Pancreas (tissue), 10 donors: ENCODE measurements at regions not wholly inside any gene's neighbourhood (a gene's known extent, or its start where the extent isn't known, plus 50 kb on each side); places are given as distances from the start of the nearest gene placed in this dataset.

Experiments
- ATAC-seq, 4 donors: fragments of 200-7000 bp; cut with Tn5 transposase; one replicate each; pipeline versions ENCODE4 v1.8.0 to v1.9.1; 2020; ENCODE audit warnings: mild to moderate bottlenecking in 4 of 4, moderate library complexity in 4 of 4
- DNase-seq, 6 donors: peaks; one replicate each; pipeline ENCODE4 v3.0.0-alpha.2; 2020
- FAIRE-seq: peaks from 2 replicates; lab custom pipeline; 2012; peaks lifted over from hg19 to GRCh38; lab: Jason Lieb, UNC
- H3K27ac ChIP-seq, 4 donors: fragments of 200-600 bp; sonication (generic); 1 replicate in 3 of 4; 2 replicates in 1 of 4; pipeline versions ENCODE4 v1.5.0 to v1.8.0; 2020
- H3K27me3 ChIP-seq, 4 donors: fragments of 200-600 bp; one replicate each; pipeline ENCODE4 v1.8.0; 2021
- H3K36me3 ChIP-seq, 3 donors: fragments of 200-600 bp; sonication (generic) in 1 of 3; one replicate each; pipeline versions ENCODE4 v1.5.0 to v1.8.0; 2020 to 2021
- H3K4me1 ChIP-seq, 3 donors: fragments of 200-600 bp; one replicate each; pipeline ENCODE4 v1.8.0; 2021
- H3K4me3 ChIP-seq, 4 donors: fragments of 200-600 bp; sonication (generic) in 2 of 4; one replicate each; pipeline versions ENCODE4 v1.5.0 to v1.8.0; 2020 to 2021
- H3K9me3 ChIP-seq, 4 donors: fragments of 200-600 bp; one replicate each; pipeline ENCODE4 v1.8.0; 2021
- CTCF ChIP-seq, 4 donors: fragments of 200-600 bp; sonication (generic) in 3 of 4; IDR thresholded peaks; one replicate each; pipeline versions ENCODE4 v1.5.0 to v1.8.0; 2021; ENCODE audit warnings: antibody characterized with exemption in 4 of 4
- WGBS, 2 donors: extraction: QIAGEN DNeasy Blood & Tissue Kit; methylation state at CpG; one replicate each; pipeline ENCODE4 v1.1.7; 2013; 5-methylcytosine and 5-hydroxymethylcytosine counted together
- intact Hi-C, 3 donors: fragments of 100-400 bp; cut with DNase I; formaldehyde crosslinking; loops; one replicate each; pipeline versions ENCODE4 v1.11.1 to v1.14.2; 2022
- donor health status: healthy with polysubstance abuse.
- donor health status: DM: no; HTN: no; CAD: no; lungs with moderate emphysema.
- donor health status: DM: no; HTN: no; CAD: no.
- donor health status: control.
- donor health status: control.
- donor health status: Bipolar disorder and iron deficiency.
- donor health status: DM: yes; HTN: yes; CAD: no.
- donor health status: DM: no; HTN: no; CAD: no.
- donor health status: DM: no; HTN: no; CAD: no.
- donor health status: DM: yes; HTN: yes; CAD: no.

GRCh38 chr5:97454015-97454414 lies 271.0 kb upstream of the RIOK2 start:
- no peaks in the 10 kb centered on the region for H3K4me1 ChIP-seq
- no peak for FAIRE-seq
- H3K4me3 ChIP-seq: no peak overlapping the region
- no peaks in the 10 kb centered on the region for H3K27me3 ChIP-seq
- no peak overlapping the region for H3K27ac ChIP-seq
- H3K9me3 ChIP-seq: no peaks in the 10 kb centered on the region
- TF ChIP-seq CTCF (IDR thresholded peaks at IDR 0.05): no peak
- DNase-seq: no peak
- ATAC-seq: no peak
- intact Hi-C loops: no loop called here
- no peaks in the 10 kb centered on the region for H3K36me3 ChIP-seq

- intact Hi-C loops: no loop called here
- WGBS, 2 donors: 79 to 81% methylated on average over 1 of the region's 1 CpG
- Histone ChIP-seq H3K27me3 (no peaks in the 10 kb centered on the region), H3K9me3 (no peaks in the 10 kb centered on the region), H3K4me1 (no peaks in the 10 kb centered on the region), H3K27ac (no peak overlapping the region), H3K4me3 (no peak overlapping the region), H3K36me3 (no peaks in the 10 kb centered on the region)
- no peak for ATAC-seq
- FAIRE-seq: no peak
- no peak for DNase-seq
- TF ChIP-seq CTCF (IDR thresholded peaks at IDR 0.05): no peak
These were observed 272.9 kb upstream of the RIOK2 start for GRCh38 chr5:97455996-97456395.

- DNase-seq: no peak
- ATAC-seq: no peak
- no peak overlapping the region for H3K4me3 ChIP-seq
- no peaks in the 10 kb centered on the region for H3K27me3 ChIP-seq
- H3K9me3 ChIP-seq: no peaks in the 10 kb centered on the region
- H3K4me1 ChIP-seq: no peaks in the 10 kb centered on the region
- intact Hi-C loops: no loop called here
- H3K27ac ChIP-seq: no peak overlapping the region
- WGBS, 2 donors: 65 to 69% methylated on average over 5 of the region's 5 CpGs
- no peak for TF ChIP-seq CTCF (IDR thresholded peaks at IDR 0.05)
- FAIRE-seq: no peak
- no peaks in the 10 kb centered on the region for H3K36me3 ChIP-seq
These were observed 275.8 kb upstream of the RIOK2 start for GRCh38 chr5:97458851-97459250.

- DNase-seq (peak in 1 of 6 donors; percentile 46), FAIRE-seq (no peak), ATAC-seq (no peak)
- Histone ChIP-seq H3K9me3 (no peaks in the 10 kb centered on the region), H3K36me3 (no peaks in the 10 kb centered on the region), H3K27me3 (no peaks in the 10 kb centered on the region), H3K4me3 (no peak overlapping the region), H3K4me1 (no peaks in the 10 kb centered on the region), H3K27ac (no peak overlapping the region)
- TF ChIP-seq CTCF (IDR thresholded peaks at IDR 0.05): no peak
- WGBS, 2 donors: 91% methylated on average over 10 of the region's 10 CpGs
- intact Hi-C loops: no loop called here
These were observed 288.9 kb upstream of the RIOK2 start for GRCh38 chr5:97471951-97472350.

GRCh38 chr5:97475847-97476246 lies 292.8 kb upstream of the RIOK2 start:
- FAIRE-seq (no peak), DNase-seq (no peak), ATAC-seq (no peak)
- H3K27me3 ChIP-seq: no peaks in the 10 kb centered on the region
- H3K27ac ChIP-seq: no peak overlapping the region
- WGBS, 2 donors: 63 to 79% methylated on average over 3 of the region's 3 CpGs
- H3K4me1 ChIP-seq: no peaks in the 10 kb centered on the region
- TF ChIP-seq CTCF (IDR thresholded peaks at IDR 0.05): no peak
- no peak overlapping the region for H3K4me3 ChIP-seq
- intact Hi-C loops: no loop called here
- no peaks in the 10 kb centered on the region for H3K9me3 ChIP-seq
- H3K36me3 ChIP-seq: no peaks in the 10 kb centered on the region
